HG02840 (cell line): ENCODE measurements at regions not wholly inside any gene's neighbourhood (a gene's known extent, or its start where the extent isn't known, plus 50 kb on each side); places are given as distances from the start of the nearest gene placed in this dataset.
"Not testable (repeated sequence)": the region's sequence is repeated elsewhere in the genome, so short reads cannot be mapped to it uniquely, and the experiment has no call there.

ENCODE experiments used
- ATAC-seq: cut with Tn5 transposase; IDR thresholded peaks from one replicate; pipeline ENCODE4 v1.9.1; 2021; ENCODE audit warnings: mild to moderate bottlenecking, moderate library complexity, moderate number of reproducible peaks; ENCODE audit not compliant: unreplicated experiment, low FRiP score

GRCh38 chr1:200258447-200259375 lies 151.1 kb downstream of the ZNF281 start:
- ATAC-seq, result no peak

- no peak for ATAC-seq
Observed at GRCh38 chr1:200257235-200257634, 152.6 kb downstream of the ZNF281 start.

- ATAC-seq, result not testable (repeated sequence)
Observed at GRCh38 chr1:200254602-200255001, 155.2 kb downstream of the ZNF281 start.

- ATAC-seq, result no peak
Observed at GRCh38 chr1:200253774-200254495, 155.9 kb downstream of the ZNF281 start.

GRCh38 chr1:200252531-200252930 lies 157.3 kb downstream of the ZNF281 start:
- ATAC-seq, result no peak

GRCh38 chr1:200250469-200250868 lies 159.4 kb downstream of the ZNF281 start:
- no peak for ATAC-seq

GRCh38 chr1:200248541-200248940 lies 161.3 kb downstream of the ZNF281 start:
- ATAC-seq, result no peak

GRCh38 chr1:200247518-200247917 lies 162.3 kb downstream of the ZNF281 start:
- no peak for ATAC-seq

- ATAC-seq, result no peak
Observed at GRCh38 chr1:200245473-200245872, 164.4 kb downstream of the ZNF281 start.

- ATAC-seq, result no peak
Observed at GRCh38 chr1:200243042-200243437, 166.8 kb downstream of the ZNF281 start.

- ATAC-seq, result no peak
Observed at GRCh38 chr1:200242110-200243041, 167.5 kb downstream of the ZNF281 start.

- no peak for ATAC-seq
Observed at GRCh38 chr1:200240656-200241055, 169.2 kb downstream of the ZNF281 start.

- ATAC-seq, result no peak
Observed at GRCh38 chr1:200238311-200238710, 171.5 kb downstream of the ZNF281 start.

GRCh38 chr1:200237066-200237465 lies 172.8 kb downstream of the ZNF281 start:
- ATAC-seq, result no peak

- no peak for ATAC-seq
Observed at GRCh38 chr1:200234938-200235337, 174.9 kb downstream of the ZNF281 start.

- ATAC-seq, result no peak
Observed at GRCh38 chr1:200233393-200233792, 176.4 kb downstream of the ZNF281 start.

GRCh38 chr1:200231787-200232231 lies 178.0 kb downstream of the ZNF281 start:
- ATAC-seq, result no peak

- ATAC-seq, result no peak
Observed at GRCh38 chr1:200230671-200231070, 179.2 kb downstream of the ZNF281 start.

- ATAC-seq, result no peak
Observed at GRCh38 chr1:200228486-200228885, 181.3 kb downstream of the ZNF281 start.

- no peak for ATAC-seq
Observed at GRCh38 chr1:200228081-200228480, 181.8 kb downstream of the ZNF281 start.
